ENCODE measurements at regions not wholly inside any gene's neighbourhood (a gene's known extent, or its start where the extent isn't known, plus 50 kb on each side); places are given as distances from the start of the nearest gene placed in this dataset.

DNA sequence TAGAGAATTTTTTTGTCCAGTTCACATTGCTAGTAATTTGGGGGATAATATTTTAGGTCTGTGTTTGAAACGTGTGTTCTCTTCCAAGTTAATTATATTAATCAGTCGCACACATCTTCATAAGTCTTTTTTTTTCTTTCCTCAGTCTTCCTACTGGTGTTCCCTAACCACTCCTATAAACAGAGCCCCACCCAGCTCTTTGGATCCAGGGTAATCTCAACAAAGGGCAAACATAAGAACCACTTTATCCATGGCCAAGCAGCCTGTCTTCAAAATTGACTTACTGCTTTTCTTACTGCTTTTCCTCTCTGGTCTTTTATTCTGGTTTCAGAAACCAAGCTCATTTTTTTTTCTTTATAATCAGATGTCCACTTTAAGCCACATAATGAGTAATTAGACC lies 266.8 kb upstream of the NECTIN3 start:
- no peak for DNase-seq (ENCODE audit: low read depth in 2 of 2)

DNA sequence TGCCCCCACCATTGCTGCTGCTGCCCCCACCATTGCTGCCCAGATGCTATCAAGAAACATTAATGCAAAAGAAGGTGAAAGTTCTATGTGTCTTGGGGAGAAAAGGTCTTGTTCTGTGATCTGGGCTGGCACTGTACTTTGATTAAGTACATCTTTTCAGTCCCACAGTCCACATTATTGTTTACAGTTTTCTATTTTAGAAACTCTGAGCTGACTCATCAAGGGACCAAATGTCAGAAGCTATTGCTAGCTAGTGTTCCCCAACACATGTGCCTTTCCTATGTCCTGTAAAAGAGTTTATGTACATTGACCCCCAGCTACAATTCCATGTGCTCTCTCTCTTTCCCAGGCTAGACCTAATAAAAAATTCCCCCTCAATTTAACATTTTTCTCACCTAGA lies 264.7 kb upstream of the NECTIN3 start:
- no peak for DNase-seq (ENCODE audit: low read depth in 2 of 2)

DNA sequence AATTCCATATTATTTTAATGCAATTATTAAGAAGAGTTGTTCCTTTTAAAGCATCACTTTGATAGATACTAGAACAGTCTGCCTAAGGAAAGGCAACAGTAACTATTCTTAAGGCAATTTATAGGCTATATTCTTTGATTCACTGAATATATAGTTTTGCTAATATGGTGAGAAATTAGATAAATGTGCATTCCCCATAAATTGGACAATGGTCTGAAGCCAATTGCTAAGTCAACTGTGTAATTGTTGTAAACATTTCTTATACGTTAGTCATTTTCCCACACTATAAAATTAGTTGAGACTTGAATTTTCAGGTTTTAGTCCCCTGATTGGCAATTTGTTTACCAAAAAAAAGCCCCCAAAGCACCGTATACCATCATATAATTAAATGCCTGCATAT lies 263.0 kb upstream of the NECTIN3 start:
- DNase-seq (ENCODE audit: low read depth in 2 of 2), result no peak

DNA sequence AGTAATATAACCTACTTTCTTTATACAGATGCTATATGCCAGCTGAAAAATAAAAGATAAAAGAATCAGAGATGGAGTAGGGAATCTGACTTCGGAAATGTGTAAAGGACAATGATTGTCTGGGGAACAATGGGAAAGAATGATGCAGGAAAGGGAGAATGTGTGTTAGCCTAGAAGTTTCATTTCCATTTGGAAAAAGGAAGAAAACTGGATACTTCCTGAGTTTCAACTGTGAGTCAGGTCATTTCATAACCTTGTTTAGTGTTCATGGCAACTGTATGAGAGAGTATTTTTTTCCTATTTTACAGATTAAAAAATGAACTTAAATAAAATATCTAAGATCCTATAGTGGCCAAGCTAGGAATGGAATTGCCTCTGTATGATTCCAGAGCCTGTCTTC lies 261.3 kb upstream of the NECTIN3 start:
- no peak for DNase-seq (ENCODE audit: low read depth in 2 of 2)

- DNase-seq (ENCODE audit: low read depth in 2 of 2), result no peak
These were observed 260.6 kb upstream of the NECTIN3 start for GRCh38 chr3:110811050-110811449.

DNA sequence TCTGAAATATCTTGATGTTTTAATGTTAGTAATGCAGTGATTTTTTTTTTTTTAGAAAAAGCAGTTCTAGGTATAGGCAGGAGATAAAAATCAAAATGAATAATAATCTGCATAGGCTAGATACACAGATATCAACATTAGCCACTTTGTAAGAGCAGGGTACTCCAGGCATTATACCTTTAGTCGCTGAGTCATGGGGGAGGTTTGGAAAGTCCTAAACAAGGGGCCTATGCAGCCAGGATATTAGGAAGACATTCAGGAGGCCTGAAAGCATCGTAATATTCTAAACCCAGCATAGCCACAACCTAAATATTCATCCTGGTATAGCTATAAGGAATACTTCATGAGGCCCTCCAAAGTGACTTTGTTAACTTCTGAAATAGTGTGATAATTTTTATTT lies 258.1 kb upstream of the NECTIN3 start:
- no peak for DNase-seq (ENCODE audit: low read depth in 2 of 2)

DNA sequence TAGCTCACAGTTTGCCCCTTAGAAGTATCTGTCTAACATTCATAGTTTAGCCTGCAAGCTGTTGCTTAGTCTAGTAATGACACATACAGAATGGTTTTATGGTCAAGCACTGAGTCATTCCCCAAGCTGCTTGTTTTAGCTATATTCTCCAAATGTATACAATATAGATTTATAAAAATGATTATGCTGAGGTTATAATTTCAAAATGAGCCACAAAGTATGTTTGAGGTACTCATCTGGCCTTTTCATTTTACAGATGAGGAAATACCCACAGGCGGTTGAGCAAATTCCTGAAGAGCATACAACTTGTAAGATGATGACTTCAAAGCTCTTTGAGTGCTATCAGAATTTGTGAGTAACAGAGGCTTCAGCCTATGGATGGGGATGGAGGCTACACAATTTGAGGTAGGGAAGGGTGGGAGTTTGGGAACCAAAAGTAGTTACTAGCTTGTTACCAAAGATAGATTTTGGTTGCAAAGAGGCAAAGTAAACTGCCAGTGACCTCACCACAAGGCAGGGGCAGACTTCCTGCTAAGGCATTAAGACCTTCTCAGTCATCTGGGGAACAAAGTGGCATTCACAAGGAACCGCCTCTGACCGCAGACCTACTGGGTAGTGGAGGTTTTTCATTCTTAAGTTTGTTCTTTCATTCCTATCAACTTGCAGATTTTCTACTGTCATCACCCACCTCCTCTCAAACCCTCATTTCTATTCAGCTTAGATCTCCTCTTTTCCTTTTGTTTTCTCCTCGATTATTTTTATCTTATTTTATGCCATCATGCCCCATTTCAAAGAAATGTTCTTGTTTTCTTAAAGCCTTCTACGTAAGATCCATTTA lies 257.2 kb upstream of the NECTIN3 start:
- peak; percentile 50 to 53 for DNase-seq (ENCODE audit: low read depth in 2 of 2)

DNA sequence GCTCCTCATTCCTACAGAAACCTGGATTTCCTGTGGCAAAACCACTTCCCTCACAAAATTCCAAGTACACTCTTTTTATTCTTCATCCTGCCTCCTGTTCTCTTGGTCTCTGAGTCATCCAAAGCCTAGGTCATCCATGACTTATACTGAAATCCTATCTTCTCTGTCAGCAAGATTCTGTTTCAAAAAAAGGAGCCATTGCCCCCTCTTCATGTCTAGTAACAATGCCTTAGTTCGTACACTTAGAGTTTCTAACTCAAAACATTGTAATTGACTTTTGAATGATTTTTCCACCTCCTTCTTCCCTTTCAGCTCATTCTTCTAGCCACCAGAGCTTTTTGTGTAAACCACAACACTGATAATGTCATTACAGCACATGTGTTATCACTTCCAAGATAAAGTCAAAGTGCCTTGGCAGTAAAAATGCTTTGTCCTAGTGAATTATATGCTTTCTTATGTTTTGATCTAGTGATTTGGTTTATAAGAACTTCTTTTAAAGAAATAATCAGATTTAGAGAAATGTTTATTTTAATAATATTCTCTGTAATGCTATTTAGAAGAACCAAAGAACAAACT lies 256.5 kb upstream of the NECTIN3 start:
- no peak for DNase-seq (ENCODE audit: low read depth in 2 of 2)

DNA sequence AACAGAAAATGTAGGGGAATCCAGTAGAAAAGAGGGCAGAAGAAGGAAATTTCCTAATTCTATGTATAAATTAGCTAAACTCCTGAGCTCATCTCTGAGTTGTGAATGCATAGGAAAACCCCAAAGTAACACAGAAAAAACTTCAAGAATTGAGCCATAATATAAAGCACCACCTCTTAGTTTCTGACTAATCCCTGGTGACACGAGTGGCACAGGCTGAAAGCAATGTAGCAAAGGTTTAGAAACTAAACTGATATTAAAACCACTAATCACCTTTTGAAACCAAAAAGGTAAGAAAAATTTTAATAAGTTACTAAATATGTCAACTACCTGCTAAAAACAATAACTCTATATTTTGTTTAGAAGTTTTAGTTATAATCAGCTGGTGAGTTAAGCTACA lies 255.6 kb upstream of the NECTIN3 start:
- DNase-seq (ENCODE audit: low read depth in 2 of 2), result no peak

GRCh38 chr3:110821586-110821985 lies 250.0 kb upstream of the NECTIN3 start:
- no peak for DNase-seq (ENCODE audit: low read depth in 2 of 2)

- no peak for DNase-seq (ENCODE audit: low read depth in 2 of 2)
These were observed 248.6 kb upstream of the NECTIN3 start for GRCh38 chr3:110822971-110823370.

GRCh38 chr3:110846971-110847370 lies 224.6 kb upstream of the NECTIN3 start:
- no peak for DNase-seq (ENCODE audit: low read depth in 2 of 2)

DNA sequence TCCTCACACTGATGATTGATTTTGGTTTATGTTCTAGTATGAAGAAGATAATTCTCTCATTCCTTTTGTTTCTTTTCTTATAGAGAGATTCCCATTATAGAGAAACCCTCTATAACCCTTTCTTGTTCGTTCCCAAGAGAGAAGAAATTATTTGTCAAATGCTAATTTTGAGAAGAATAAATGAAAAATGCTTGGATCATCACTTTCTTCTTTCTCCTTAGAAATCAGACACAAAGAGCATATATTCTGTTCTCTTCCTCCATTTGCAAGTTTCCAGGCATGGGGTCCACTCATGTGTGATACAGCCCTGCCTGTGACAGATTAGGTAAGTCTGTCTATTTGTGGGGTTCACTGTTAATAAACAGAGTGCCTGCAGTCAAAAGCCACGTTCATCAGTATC lies 222.6 kb upstream of the NECTIN3 start:
- no peak for DNase-seq (ENCODE audit: low read depth in 2 of 2)

DNA sequence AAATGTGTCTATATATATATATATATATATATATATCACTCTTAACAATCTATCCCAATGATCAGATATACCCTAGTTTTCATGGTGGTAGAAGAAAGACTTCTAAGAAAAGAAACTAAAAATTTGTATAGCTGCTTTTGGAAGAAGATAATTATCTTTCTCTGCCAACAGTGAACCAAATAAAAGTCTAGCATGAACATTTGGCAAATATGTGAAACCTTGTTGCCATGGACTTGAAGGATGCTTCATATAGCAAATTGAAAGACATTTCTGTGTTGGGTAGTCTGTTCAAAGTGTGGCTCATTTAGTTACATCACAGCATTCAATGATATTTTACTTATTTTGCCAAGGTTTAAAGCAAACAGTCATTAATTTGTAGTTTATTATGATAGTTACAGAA lies 219.9 kb upstream of the NECTIN3 start:
- DNase-seq (ENCODE audit: low read depth in 2 of 2), result no peak

- DNase-seq (ENCODE audit: low read depth in 2 of 2), result no peak
These were observed 216.4 kb upstream of the NECTIN3 start for GRCh38 chr3:110855207-110855606.

GRCh38 chr3:110856916-110857315 lies 214.7 kb upstream of the NECTIN3 start:
- no peak for DNase-seq (ENCODE audit: low read depth in 2 of 2)

GRCh38 chr3:110858549-110858948 lies 213.1 kb upstream of the NECTIN3 start:
- no peak for DNase-seq (ENCODE audit: low read depth in 2 of 2)

DNA sequence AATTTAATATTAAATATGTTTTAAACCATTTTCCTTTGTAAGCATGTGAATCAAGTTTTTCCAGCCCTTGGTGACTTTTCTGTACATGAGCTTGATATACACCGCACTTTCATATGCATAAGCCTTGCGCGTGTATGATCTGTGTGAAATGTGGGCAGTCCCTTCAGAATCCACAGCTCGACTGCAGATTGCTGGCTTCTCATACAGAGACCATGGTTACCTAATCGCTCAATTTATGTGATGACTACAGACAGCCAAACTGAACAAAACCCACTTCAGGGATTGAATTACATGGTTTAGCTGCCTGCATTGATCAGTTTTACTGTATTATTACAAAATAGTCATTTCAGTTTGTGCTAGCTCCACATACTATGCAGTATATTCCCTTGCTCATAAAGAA lies 212.3 kb upstream of the NECTIN3 start:
- no peak for DNase-seq (ENCODE audit: low read depth in 2 of 2)

DNA sequence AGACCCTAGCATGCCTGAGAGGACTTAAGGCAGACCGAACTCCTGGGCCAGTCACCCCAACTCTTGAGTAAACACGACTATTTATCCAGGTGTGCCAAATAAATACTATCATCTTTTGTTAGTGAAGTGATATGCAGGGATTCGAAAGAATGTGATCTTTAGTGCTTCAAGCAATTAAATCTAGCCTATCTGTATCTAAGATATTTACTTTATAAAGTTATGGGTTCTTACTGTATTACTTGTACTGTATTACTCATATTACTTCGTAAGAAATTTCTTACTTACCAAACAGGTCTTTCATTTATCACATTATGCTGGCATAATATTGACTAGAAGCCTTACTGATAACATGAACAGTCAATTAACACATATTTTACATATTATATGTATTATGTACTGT lies 211.6 kb upstream of the NECTIN3 start:
- no peak for DNase-seq (ENCODE audit: low read depth in 2 of 2)

DNA sequence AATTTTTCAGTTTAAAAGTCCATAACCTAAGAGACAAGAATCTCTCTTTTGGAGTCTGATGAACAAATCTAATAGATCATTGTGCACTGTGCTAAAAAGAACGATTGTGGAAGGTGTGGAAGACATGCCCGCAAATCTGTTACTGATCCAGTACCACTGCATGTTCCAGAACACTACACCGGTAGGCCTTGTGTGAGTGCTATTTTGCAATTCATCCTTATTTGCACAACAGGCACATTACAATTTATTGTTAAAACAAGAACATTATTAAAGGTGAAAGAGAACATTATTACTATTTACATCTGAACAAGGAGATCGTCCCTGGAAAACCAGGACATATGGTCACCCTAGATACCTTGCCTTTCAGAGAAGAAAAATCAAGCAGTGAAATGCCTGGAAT lies 205.7 kb upstream of the NECTIN3 start:
- DNase-seq (ENCODE audit: low read depth in 2 of 2), result no peak

GRCh38 chr3:110868106-110868505 lies 203.5 kb upstream of the NECTIN3 start:
- DNase-seq (ENCODE audit: low read depth in 2 of 2), result no peak

DNA sequence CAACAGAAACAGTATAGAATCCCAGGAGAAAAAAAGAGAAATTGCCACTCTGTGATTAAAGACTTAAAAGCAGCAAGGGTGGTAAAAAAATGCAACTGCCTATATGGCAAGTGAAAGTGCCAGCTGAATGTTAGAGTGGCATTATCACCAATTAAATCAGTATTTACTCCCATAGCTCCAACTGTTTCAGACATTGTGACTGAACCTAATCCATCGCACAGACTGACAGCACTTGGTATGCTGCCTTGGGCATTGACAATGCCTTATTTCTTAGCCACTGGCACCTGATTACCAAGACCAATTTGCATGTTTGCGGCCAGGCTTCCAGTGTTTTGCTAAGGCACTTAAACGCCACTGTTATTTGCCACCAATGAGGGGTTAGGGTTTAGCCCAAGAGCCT lies 201.9 kb upstream of the NECTIN3 start:
- DNase-seq (ENCODE audit: low read depth in 2 of 2), result no peak

- DNase-seq (ENCODE audit: low read depth in 2 of 2), result no peak
These were observed 199.7 kb upstream of the NECTIN3 start for GRCh38 chr3:110871869-110872268.

GRCh38 chr3:110878692-110879091 lies 192.9 kb upstream of the NECTIN3 start:
- no peak for DNase-seq (ENCODE audit: low read depth in 2 of 2)
